ENCODE measurements at regions not wholly inside any gene's neighbourhood (a gene's known extent, or its start where the extent isn't known, plus 50 kb on each side); places are given as distances from the start of the nearest gene placed in this dataset.

DNA sequence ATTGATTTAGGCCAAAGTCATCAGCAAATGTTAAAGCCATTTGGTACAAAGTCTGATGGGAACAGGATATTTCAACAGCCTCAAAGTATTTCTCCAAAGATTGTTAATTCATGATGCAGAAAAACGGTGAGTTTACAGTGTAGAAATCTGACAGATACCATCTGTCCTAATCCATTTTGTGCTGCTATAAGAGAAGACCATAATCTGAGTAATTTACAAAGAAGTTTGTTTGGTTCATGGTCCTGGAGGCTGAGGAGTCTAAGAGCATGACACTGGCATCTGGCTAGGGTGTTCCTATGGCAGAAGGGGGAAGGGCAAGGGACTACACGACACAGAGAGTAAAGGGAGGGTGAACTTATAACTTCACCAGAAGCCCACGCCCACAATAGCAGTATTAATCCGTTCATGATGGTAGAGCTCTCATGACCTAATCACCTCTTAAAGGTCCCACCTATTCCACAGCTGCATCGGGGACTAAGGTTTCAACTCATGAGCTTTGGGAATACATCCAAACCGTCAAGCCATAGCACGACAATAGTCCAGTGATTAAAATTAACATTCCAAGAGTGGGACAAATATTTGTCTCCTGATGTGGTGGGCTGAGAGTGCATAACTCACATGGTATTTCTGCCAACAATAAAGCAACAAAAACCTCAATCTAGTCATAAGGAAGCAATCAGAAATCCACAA is 298.6 kb upstream of the AKR1E2 start:
- ChIA-PET CTCF (no interaction called here), POLR2A (no interaction called here)
- Histone ChIP-seq H3K9ac (replicated peaks; ENCODE audit: extremely low read depth, insufficient read depth, low read length) (no peak overlapping the region), H3K4me2 (ENCODE audit: insufficient read depth, low read length) (no peak overlapping the region), H3K79me2 (ENCODE audit: control insufficient read depth, insufficient read depth, low read length) (no peaks in the 10 kb centered on the region), H3K4me3 (replicated peaks in 1 of 3; ENCODE audit: insufficient read depth in 1 of 3, low read depth in 1 of 3, low read length in 3 of 3) (no peak overlapping the region), H4K20me1 (replicated peaks; ENCODE audit: control insufficient read depth, extremely low read depth, insufficient read depth, low read length) (no peaks in the 10 kb centered on the region), H3K9me3 (replicated peaks; ENCODE audit: control insufficient read depth, insufficient read depth, low read length) (no peaks in the 10 kb centered on the region), H3K27ac (ENCODE audit: insufficient read depth, low read depth, low read length) (no peak overlapping the region), H3K9me1 (replicated peaks; ENCODE audit: control insufficient read depth, extremely low read depth, insufficient read depth, low read length) (no peaks in the 10 kb centered on the region), H3K4me1 (ENCODE audit: control insufficient read depth, extremely low read depth, insufficient read depth, low read length) (no peaks in the 10 kb centered on the region), H3K27me3 (ENCODE audit: control insufficient read depth in 2 of 2, insufficient read depth in 2 of 2, low read length in 2 of 2) (no peaks in the 10 kb centered on the region), H2AFZ (ENCODE audit: low read depth, low read length) (no peak overlapping the region), H3K36me3 (ENCODE audit: control insufficient read depth in 2 of 2, extremely low read depth in 1 of 2, insufficient read depth in 2 of 2, low read length in 2 of 2) (no peaks in the 10 kb centered on the region)
- DNase-seq (ENCODE audit: low read depth, low spot score) (no peak), FAIRE-seq (no peak)
- TF ChIP-seq, protein P1, sequence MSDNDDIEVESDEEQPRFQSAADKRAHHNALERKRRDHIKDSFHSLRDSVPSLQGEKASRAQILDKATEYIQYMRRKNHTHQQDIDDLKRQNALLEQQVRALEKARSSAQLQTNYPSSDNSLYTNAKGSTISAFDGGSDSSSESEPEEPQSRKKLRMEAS (IDR thresholded peaks at IDR 0.05; ENCODE audit: insufficient read depth, insufficient read length) = no peak
- TF ChIP-seq JUN (IDR thresholded peaks at IDR 0.05; ENCODE audit: borderline replicate concordance, insufficient read depth, insufficient read length, low read depth) = no peak
- TF ChIP-seq POLR2AphosphoS5 (IDR thresholded peaks at IDR 0.05; ENCODE audit: insufficient read depth, low read depth, low read length) = no peak
- no peak for TF ChIP-seq FOS (IDR thresholded peaks at IDR 0.05; ENCODE audit: borderline replicate concordance, insufficient read depth, low read length)
- no peak for TF ChIP-seq MYC (IDR thresholded peaks at IDR 0.05; ENCODE audit: low read depth, low read length)
- no peak for TF ChIP-seq GATA2 (IDR thresholded peaks at IDR 0.05; ENCODE audit: insufficient read depth, insufficient read length, low read depth, low read length)
- no peak for TF ChIP-seq EZH2 (IDR thresholded peaks at IDR 0.05; ENCODE audit: borderline replicate concordance, low read depth, low read length, severe bottlenecking)
- no peak for TF ChIP-seq POLR2A (IDR thresholded peaks at IDR 0.05; ENCODE audit: low read depth, low read length)
- TF ChIP-seq, protein P2, sequence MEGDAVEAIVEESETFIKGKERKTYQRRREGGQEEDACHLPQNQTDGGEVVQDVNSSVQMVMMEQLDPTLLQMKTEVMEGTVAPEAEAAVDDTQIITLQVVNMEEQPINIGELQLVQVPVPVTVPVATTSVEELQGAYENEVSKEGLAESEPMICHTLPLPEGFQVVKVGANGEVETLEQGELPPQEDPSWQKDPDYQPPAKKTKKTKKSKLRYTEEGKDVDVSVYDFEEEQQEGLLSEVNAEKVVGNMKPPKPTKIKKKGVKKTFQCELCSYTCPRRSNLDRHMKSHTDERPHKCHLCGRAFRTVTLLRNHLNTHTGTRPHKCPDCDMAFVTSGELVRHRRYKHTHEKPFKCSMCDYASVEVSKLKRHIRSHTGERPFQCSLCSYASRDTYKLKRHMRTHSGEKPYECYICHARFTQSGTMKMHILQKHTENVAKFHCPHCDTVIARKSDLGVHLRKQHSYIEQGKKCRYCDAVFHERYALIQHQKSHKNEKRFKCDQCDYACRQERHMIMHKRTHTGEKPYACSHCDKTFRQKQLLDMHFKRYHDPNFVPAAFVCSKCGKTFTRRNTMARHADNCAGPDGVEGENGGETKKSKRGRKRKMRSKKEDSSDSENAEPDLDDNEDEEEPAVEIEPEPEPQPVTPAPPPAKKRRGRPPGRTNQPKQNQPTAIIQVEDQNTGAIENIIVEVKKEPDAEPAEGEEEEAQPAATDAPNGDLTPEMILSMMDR (IDR thresholded peaks at IDR 0.05; ENCODE audit: extremely low read depth in 1 of 2, insufficient read depth in 1 of 2, low read depth in 1 of 2, low read length in 2 of 2) = no peak
- dilution Hi-C loops (cut with MboI; ENCODE audit: extremely low pct_ligation_motif_present, low sequenced_read_pairs) (no loop called here), intact Hi-C loops (cut with micrococcal nuclease) (no loop called here)
- no TSS peak for BruUV-seq (replicated peaks)
